ENCODE measurements at regions not wholly inside any gene's neighbourhood (a gene's known extent, or its start where the extent isn't known, plus 50 kb on each side); places are given as distances from the start of the nearest gene placed in this dataset.

GRCh38 chrX:115467961-115468360 lies 93.0 kb upstream of the PLS3 start:
- TF ChIP-seq EZH2 (IDR thresholded peaks at IDR 0.05; ENCODE audit: insufficient read depth, poor library complexity, severe bottlenecking) (no peak), EZH2phosphoT487 (IDR thresholded peaks at IDR 0.05; ENCODE audit: insufficient read depth, low read depth) (no peak)

Data from GM23248 (cell line).